ENCODE measurements at regions not wholly inside any gene's neighbourhood (a gene's known extent, or its start where the extent isn't known, plus 50 kb on each side); places are given as distances from the start of the nearest gene placed in this dataset.

DNA sequence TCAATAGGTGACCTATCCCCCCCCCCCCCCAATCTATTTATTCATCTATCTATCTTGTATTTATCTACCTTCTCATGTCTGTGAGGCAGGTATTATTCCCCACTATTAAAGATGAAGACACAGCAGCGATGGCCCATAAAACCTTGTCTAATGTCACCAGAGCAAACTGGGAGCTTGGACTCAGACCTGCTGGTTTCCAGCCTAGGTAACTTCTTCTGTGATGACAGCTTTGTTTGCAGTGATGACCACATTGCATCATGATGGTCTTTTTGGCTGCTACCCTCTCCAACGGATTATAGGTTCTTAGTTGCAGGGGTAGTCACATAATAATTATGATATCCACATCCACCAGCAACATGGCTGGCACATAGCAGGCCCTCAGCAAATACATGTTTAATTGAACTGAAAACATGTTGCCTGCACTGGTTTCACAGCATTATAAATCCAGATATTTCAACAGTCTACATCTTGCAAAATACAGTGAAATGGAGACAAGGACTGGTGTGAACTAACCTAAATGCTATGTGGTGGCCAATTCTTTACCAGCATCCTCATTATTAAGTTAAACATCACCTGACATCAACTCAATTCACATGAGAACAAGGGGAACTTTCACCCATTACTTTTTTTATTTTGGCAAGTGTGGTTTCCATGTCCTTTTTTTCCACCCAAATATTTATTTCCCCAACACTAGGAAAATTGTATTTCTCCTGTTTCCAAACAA is 712.5 kb upstream of the NRSN1 start:
- TF ChIP-seq, protein P1, sequence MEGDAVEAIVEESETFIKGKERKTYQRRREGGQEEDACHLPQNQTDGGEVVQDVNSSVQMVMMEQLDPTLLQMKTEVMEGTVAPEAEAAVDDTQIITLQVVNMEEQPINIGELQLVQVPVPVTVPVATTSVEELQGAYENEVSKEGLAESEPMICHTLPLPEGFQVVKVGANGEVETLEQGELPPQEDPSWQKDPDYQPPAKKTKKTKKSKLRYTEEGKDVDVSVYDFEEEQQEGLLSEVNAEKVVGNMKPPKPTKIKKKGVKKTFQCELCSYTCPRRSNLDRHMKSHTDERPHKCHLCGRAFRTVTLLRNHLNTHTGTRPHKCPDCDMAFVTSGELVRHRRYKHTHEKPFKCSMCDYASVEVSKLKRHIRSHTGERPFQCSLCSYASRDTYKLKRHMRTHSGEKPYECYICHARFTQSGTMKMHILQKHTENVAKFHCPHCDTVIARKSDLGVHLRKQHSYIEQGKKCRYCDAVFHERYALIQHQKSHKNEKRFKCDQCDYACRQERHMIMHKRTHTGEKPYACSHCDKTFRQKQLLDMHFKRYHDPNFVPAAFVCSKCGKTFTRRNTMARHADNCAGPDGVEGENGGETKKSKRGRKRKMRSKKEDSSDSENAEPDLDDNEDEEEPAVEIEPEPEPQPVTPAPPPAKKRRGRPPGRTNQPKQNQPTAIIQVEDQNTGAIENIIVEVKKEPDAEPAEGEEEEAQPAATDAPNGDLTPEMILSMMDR (IDR thresholded peaks at IDR 0.05): no peak
- TF ChIP-seq EZH2phosphoT487 (IDR thresholded peaks at IDR 0.05) (no peak), EZH2 (IDR thresholded peaks at IDR 0.05) (no peak)

Data from neural progenitor cell (in vitro differentiated cells).